Esophagus muscularis mucosa (tissue), 4 donors: ENCODE measurements at regions not wholly inside any gene's neighbourhood (a gene's known extent, or its start where the extent isn't known, plus 50 kb on each side); places are given as distances from the start of the nearest gene placed in this dataset.

ENCODE experiments used
- EP300 ChIP-seq: sonication (generic); formaldehyde crosslinking; IDR thresholded peaks from one replicate; pipeline ENCODE4 v1.6.1; 2017; ENCODE audit warnings: antibody characterized with exemption
- POLR2A ChIP-seq: fragments of 450-650 bp; IDR thresholded peaks from one replicate; pipeline ENCODE4 v1.6.1; 2017; ENCODE audit warnings: antibody characterized with exemption, moderate library complexity, mild to moderate bottlenecking, low read depth
- POLR2AphosphoS5 ChIP-seq, 2 donors: sonication (generic); formaldehyde crosslinking; IDR thresholded peaks; one replicate each; pipeline ENCODE4 v1.6.1; 2017; ENCODE audit warnings: antibody characterized with exemption in 2 of 2
- TF ChIP-seq, protein P1 (sequence below), 3 experiments: fragments of 200-600 bp in 2 of 3; fragments of 450-650 bp in 1 of 3; sonication (generic) in 2 of 3; IDR thresholded peaks; one replicate each; pipeline ENCODE4 v1.5.1; 2017 to 2019; ENCODE audit warnings: antibody characterized with exemption in 3 of 3, mild to moderate bottlenecking in 2 of 3, moderate library complexity in 1 of 3

DNA sequence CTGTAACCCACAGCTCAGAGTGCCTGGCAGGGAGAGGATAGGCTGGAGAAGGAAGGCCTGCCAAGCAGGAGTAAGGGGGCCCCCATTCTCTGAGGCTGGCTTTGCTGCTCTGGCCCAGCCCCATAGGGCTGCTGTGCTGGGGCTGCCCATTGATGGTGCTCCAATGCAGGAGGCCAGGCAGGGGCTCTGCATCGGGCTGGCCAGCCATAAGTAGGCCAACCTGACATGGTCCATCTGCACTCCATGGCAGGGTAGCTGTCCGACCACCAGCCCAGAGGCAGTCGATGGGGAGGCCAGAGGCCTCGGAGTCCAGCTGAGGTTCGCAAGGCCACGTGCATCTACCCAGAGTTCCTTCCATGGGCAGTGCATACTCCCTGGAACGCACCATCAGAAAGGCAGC is 75.0 kb upstream of the PITX1 start:
- TF ChIP-seq POLR2A: no peak
- TF ChIP-seq, protein P1, sequence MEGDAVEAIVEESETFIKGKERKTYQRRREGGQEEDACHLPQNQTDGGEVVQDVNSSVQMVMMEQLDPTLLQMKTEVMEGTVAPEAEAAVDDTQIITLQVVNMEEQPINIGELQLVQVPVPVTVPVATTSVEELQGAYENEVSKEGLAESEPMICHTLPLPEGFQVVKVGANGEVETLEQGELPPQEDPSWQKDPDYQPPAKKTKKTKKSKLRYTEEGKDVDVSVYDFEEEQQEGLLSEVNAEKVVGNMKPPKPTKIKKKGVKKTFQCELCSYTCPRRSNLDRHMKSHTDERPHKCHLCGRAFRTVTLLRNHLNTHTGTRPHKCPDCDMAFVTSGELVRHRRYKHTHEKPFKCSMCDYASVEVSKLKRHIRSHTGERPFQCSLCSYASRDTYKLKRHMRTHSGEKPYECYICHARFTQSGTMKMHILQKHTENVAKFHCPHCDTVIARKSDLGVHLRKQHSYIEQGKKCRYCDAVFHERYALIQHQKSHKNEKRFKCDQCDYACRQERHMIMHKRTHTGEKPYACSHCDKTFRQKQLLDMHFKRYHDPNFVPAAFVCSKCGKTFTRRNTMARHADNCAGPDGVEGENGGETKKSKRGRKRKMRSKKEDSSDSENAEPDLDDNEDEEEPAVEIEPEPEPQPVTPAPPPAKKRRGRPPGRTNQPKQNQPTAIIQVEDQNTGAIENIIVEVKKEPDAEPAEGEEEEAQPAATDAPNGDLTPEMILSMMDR (IDR thresholded peaks at IDR 0.05): no peak
- TF ChIP-seq EP300: no peak
- no peak for TF ChIP-seq POLR2AphosphoS5 (IDR thresholded peaks at IDR 0.05)
